PC-3 (cell line): ENCODE measurements at regions not wholly inside any gene's neighbourhood (a gene's known extent, or its start where the extent isn't known, plus 50 kb on each side); places are given as distances from the start of the nearest gene placed in this dataset.

ENCODE experiments used
- ATAC-seq: fragments of 200-7000 bp; cut with Tn5 transposase; 2 replicates; pipeline ENCODE4 v1.9.1; 2020; ENCODE audit warnings: mild to moderate bottlenecking, moderate library complexity
- BruUV-seq: library from RNA; stranded (reverse); fragments of 400-500 nt; replicated peaks from 2 replicates; lab custom pipeline; 2021; lab: Mats Ljungman, UMichigan
- CTCF ChIA-PET: fragments of 300-600 bp; sonication (Branson Sonifier 250); formaldehyde crosslinking; loops from one replicate; lab custom pipeline; 2022; ENCODE audit warnings: antibody characterized with exemption; lab: Charles Lee
- POLR2A ChIA-PET: fragments of 300-600 bp; sonication (Branson Sonifier 250); formaldehyde crosslinking; loops from one replicate; lab custom pipeline; 2022; ENCODE audit warnings: antibody characterized with exemption; ENCODE audit not compliant: unreplicated experiment; lab: Charles Lee
- DNase-seq: peaks from one replicate; pipeline ENCODE4 v3.0.0-alpha.2; 2015
- H2AFZ ChIP-seq: fragments of 300-600 bp; sonication (generic); 2 replicates; pipeline ENCODE4 v1.6.0; 2016; ENCODE audit warnings: antibody characterized with exemption, low read length
- H3F3A ChIP-seq: fragments of 300-600 bp; sonication (generic); one replicate; pipeline ENCODE4 v1.6.0; 2017; ENCODE audit warnings: antibody characterized with exemption, low read length, control low read depth, mild to moderate bottlenecking; ENCODE audit not compliant: unreplicated experiment
- H3K27ac ChIP-seq: fragments of 300-600 bp; sonication (generic); 2 replicates; pipeline ENCODE4 v1.5.1; 2016; ENCODE audit warnings: mild to moderate bottlenecking, low read length
- H3K27me3 ChIP-seq: fragments of 300-600 bp; sonication (generic); 2 replicates; pipeline ENCODE4 v1.6.1; 2016; ENCODE audit warnings: low read length, mixed read lengths
- H3K36me3 ChIP-seq: fragments of 300-600 bp; sonication (generic); 2 replicates; pipeline ENCODE4 v1.6.1; 2016; ENCODE audit warnings: low read depth, mixed run types, low read length, mixed read lengths
- H3K4me1 ChIP-seq: fragments of 300-600 bp; sonication (generic); 2 replicates; pipeline ENCODE4 v1.5.1; 2016; ENCODE audit warnings: low read length; ENCODE audit not compliant: insufficient read depth
- H3K4me2 ChIP-seq: fragments of 300-600 bp; sonication (generic); 2 replicates; pipeline ENCODE4 v1.6.0; 2016; ENCODE audit warnings: low read length
- H3K4me3 ChIP-seq: fragments of 300-600 bp; sonication (generic); 2 replicates; pipeline ENCODE4 v1.5.1; 2016; ENCODE audit warnings: mild to moderate bottlenecking, low read length, mixed read lengths
- H3K79me2 ChIP-seq: fragments of 300-600 bp; sonication (generic); 2 replicates; pipeline ENCODE4 v1.6.1; 2017; ENCODE audit warnings: low read length, mixed read lengths
- H3K9ac ChIP-seq: fragments of 300-600 bp; sonication (generic); 2 replicates; pipeline ENCODE4 v1.6.0; 2016; ENCODE audit warnings: mild to moderate bottlenecking, low read length
- H3K9me2 ChIP-seq: fragments of 300-600 bp; sonication (generic); replicated peaks from 2 replicates; pipeline ENCODE4 v1.6.1; 2016; ENCODE audit warnings: mixed run types, low read length, mixed read lengths
- H3K9me3 ChIP-seq: fragments of 300-600 bp; sonication (generic); 2 replicates; pipeline ENCODE4 v1.6.1; 2016; ENCODE audit warnings: low read length, mixed read lengths
- H4K20me1 ChIP-seq: fragments of 300-600 bp; sonication (generic); 2 replicates; pipeline ENCODE4 v1.6.1; 2016; ENCODE audit warnings: low read length, mixed read lengths
- EZH2 ChIP-seq: fragments of 300-600 bp; sonication (generic); IDR thresholded peaks from one replicate; pipeline ENCODE4 v1.6.1; 2017; ENCODE audit warnings: antibody characterized with exemption, mild to moderate bottlenecking, low read length; ENCODE audit not compliant: unreplicated experiment
- EZH2phosphoT487 ChIP-seq: fragments of 300-600 bp; sonication (generic); IDR thresholded peaks from 2 replicates; pipeline ENCODE4 v1.6.1; 2018; ENCODE audit warnings: mild to moderate bottlenecking, antibody characterized with exemption, low read length, borderline replicate concordance
- intact Hi-C: fragments of 100-400 bp; cut with micrococcal nuclease; formaldehyde crosslinking; loops from 2 replicates; pipeline ENCODE4 v1.9.0; 2023
- TF ChIP-seq, protein P1 (sequence below): fragments of 300-600 bp; sonication (generic); conservative IDR thresholded peaks from 2 replicates; pipeline ENCODE4 v1.5.1; 2017; ENCODE audit warnings: antibody characterized with exemption, low read depth, mild to moderate bottlenecking, low read length

DNA sequence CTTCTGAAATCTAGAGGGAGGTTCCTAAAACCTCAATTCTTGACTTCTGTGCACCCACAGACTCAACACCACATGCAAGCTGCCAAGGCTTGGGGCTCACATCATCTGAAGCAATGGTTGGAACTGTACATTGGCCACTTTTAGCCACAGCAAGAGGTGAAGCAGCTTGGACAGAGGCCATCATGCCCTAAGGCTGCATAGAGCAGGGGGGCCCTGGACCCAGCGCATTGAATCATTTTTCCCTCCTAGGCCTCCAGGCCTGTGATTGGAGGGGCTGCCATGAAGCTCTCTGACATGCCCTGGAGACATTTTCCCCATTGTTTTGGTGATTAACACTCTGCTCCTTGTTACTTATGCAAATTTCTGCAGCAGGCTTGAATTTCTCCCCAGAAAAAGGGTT, 145.9 kb downstream of the C6orf118 start:
- no TSS peak for BruUV-seq
- POLR2A ChIA-PET, result no interaction called here
- intact Hi-C loops, result no loop called here

DNA sequence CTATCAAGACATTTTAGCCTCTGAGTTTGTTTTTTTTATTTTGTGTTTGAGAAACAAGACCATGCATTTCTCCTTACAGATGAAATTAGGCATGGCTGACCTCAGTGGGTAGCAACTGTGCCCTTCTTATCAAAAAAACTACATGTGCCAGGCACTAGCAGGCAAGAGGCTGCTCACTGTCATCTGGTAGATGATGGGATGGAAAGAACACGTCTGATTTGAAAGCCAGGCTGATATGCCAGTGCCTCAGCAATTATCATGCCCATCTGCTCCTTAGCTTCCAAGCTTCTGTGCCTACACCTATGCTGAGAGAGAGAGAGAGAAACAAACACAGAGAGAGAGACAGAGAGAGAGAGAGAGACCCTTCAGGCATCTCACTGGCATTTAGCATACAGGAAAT, 149.9 kb downstream of the C6orf118 start:
- H3K9ac ChIP-seq, result no peak overlapping the region
- no peaks in the 10 kb centered on the region for H3K27me3 ChIP-seq
- no peaks in the 10 kb centered on the region for H3K9me2 ChIP-seq
- H3K36me3 ChIP-seq, result no peaks in the 10 kb centered on the region
- no peaks in the 10 kb centered on the region for H3K79me2 ChIP-seq
- no peak for DNase-seq
- TF ChIP-seq, protein P1, sequence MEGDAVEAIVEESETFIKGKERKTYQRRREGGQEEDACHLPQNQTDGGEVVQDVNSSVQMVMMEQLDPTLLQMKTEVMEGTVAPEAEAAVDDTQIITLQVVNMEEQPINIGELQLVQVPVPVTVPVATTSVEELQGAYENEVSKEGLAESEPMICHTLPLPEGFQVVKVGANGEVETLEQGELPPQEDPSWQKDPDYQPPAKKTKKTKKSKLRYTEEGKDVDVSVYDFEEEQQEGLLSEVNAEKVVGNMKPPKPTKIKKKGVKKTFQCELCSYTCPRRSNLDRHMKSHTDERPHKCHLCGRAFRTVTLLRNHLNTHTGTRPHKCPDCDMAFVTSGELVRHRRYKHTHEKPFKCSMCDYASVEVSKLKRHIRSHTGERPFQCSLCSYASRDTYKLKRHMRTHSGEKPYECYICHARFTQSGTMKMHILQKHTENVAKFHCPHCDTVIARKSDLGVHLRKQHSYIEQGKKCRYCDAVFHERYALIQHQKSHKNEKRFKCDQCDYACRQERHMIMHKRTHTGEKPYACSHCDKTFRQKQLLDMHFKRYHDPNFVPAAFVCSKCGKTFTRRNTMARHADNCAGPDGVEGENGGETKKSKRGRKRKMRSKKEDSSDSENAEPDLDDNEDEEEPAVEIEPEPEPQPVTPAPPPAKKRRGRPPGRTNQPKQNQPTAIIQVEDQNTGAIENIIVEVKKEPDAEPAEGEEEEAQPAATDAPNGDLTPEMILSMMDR, result no peak
- TF ChIP-seq EZH2 (no peak), EZH2phosphoT487 (no peak)
- H3K4me2 ChIP-seq, result no peak overlapping the region
- no peak overlapping the region for H2AFZ ChIP-seq
- no peak overlapping the region for H3K4me3 ChIP-seq
- no peaks in the 10 kb centered on the region for H3K4me1 ChIP-seq
- H3K27ac ChIP-seq, result no peak overlapping the region
- ChIA-PET CTCF (no interaction called here), POLR2A (no interaction called here)
- no peaks in the 10 kb centered on the region for H3F3A ChIP-seq
- no peaks in the 10 kb centered on the region for H4K20me1 ChIP-seq
- intact Hi-C loops, result no loop called here
- no peak for ATAC-seq
- BruUV-seq, result no TSS peak
- H3K9me3 ChIP-seq, result no peaks in the 10 kb centered on the region

More for the DNA sequence above, 145.9 kb downstream of the C6orf118 start:
- H3K9me2 ChIP-seq, result no peaks in the 10 kb centered on the region
- ATAC-seq, result no peak
- no peak overlapping the region for H3K4me3 ChIP-seq
- no peaks in the 10 kb centered on the region for H3K4me1 ChIP-seq
- no peaks in the 10 kb centered on the region for H3K36me3 ChIP-seq
- no peak overlapping the region for H2AFZ ChIP-seq
- CTCF ChIA-PET, result no interaction called here
- H3K27me3 ChIP-seq, result no peaks in the 10 kb centered on the region
- no peaks in the 10 kb centered on the region for H3F3A ChIP-seq
- no peak overlapping the region for H3K27ac ChIP-seq
- no peak for DNase-seq
- TF ChIP-seq EZH2 (no peak), EZH2phosphoT487 (no peak)
- TF ChIP-seq, protein P1, result no peak
- H4K20me1 ChIP-seq, result no peaks in the 10 kb centered on the region
- H3K4me2 ChIP-seq, result no peak overlapping the region
- no peaks in the 10 kb centered on the region for H3K9me3 ChIP-seq
- H3K79me2 ChIP-seq, result no peaks in the 10 kb centered on the region
- no peak overlapping the region for H3K9ac ChIP-seq

DNA sequence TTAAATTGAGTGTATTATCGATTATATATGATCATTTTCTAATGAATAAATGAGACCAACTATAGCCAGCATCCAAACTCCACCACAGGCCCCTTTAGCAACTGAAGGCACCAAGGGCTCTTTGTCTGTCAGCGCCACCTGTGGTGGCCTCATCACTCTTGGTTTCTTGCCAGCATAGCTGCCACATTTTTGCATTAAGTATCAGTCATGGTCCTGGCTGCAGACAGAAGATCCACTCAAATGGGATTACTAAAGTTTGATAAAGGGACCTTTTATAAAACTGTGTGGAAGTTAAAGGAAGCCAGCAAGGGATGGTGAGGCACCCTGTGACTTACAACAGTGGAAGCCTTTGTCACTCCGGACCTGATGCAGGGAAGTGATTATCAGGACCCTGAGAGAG, 162.9 kb downstream of the C6orf118 start:
- Histone ChIP-seq H3K9me2 (no peaks in the 10 kb centered on the region), H3K79me2 (no peaks in the 10 kb centered on the region), H3K4me3 (no peak overlapping the region), H3K9me3 (no peaks in the 10 kb centered on the region), H2AFZ (no peak overlapping the region), H3F3A (no peaks in the 10 kb centered on the region), H3K27me3 (no peaks in the 10 kb centered on the region), H3K9ac (no peak overlapping the region), H3K4me1 (no peaks in the 10 kb centered on the region), H3K27ac (no peak overlapping the region), H4K20me1 (no peaks in the 10 kb centered on the region), H3K36me3 (no peaks in the 10 kb centered on the region), H3K4me2 (no peak overlapping the region)
- intact Hi-C loops, result no loop called here
- CTCF ChIA-PET, result no interaction called here
- TF ChIP-seq, protein P1, result no peak
- TF ChIP-seq EZH2 (no peak), EZH2phosphoT487 (no peak)
- no TSS peak for BruUV-seq
- DNase-seq (no peak), ATAC-seq (no peak)
- POLR2A ChIA-PET, result no interaction called here
